GM12878 (cell line): ENCODE measurements at regions not wholly inside any gene's neighbourhood (a gene's known extent, or its start where the extent isn't known, plus 50 kb on each side); places are given as distances from the start of the nearest gene placed in this dataset.

Experiments used
- ATAC-seq: fragments of 200-7000 bp; cut with Tn5 transposase; 3 replicates; pipeline ENCODE4 v1.9.1; 2020; ENCODE audit warnings: mild to moderate bottlenecking, moderate library complexity
- BruUV-seq: library from RNA; stranded (reverse); fragments of 400-500 nt; replicated peaks from 2 replicates; lab custom pipeline; 2021; lab: Mats Ljungman, UMichigan
- CTCF ChIA-PET: fragments of 300-600 bp; sonication (Branson Sonifier 250); formaldehyde crosslinking; extraction: SDS; loops from one replicate; lab custom pipeline; 2021; ENCODE audit warnings: inconsistent platforms; lab: Yijun Ruan, JAX
- POLR2A ChIA-PET: fragments of 350-600 bp; formaldehyde crosslinking; extraction: SDS; loops from one replicate; lab custom pipeline; 2021; ENCODE audit warnings: inconsistent platforms; lab: Charles Lee
- RAD21 ChIA-PET: fragments of 300-600 bp; sonication (Branson Sonifier 250); formaldehyde crosslinking; loops from one replicate; lab custom pipeline; 2023; ENCODE audit warnings: antibody characterized with exemption; ENCODE audit not compliant: unreplicated experiment; lab: Charles Lee
- SMC1A ChIA-PET: fragments of 300-600 bp; sonication (Branson Sonifier 250); formaldehyde crosslinking; loops from one replicate; lab custom pipeline; 2023; ENCODE audit not compliant: unreplicated experiment, uncharacterized antibody; lab: Charles Lee
- DNase-seq: peaks from one replicate; pipeline ENCODE4 v3.0.0-alpha.2; 2011; ENCODE audit warnings: low read depth, low spot score
- FAIRE-seq: peaks from 3 replicates; lab custom pipeline; 2011; peaks lifted over from hg19 to GRCh38; lab: Jason Lieb, UNC
- H2AFZ ChIP-seq: 2 replicates; pipeline ENCODE4 v1.6.0; 2011; ENCODE audit warnings: low read depth, low read length, control low read depth; ENCODE audit not compliant: control insufficient read depth
- H3K27ac ChIP-seq: 2 replicates; pipeline ENCODE4 v1.5.1; 2011; ENCODE audit warnings: control low read depth; ENCODE audit not compliant: control insufficient read depth, insufficient read depth
- H3K27me3 ChIP-seq, 2 experiments: replicated peaks in 1 of 2; 2 replicates each; pipeline versions ENCODE4 v1.6.0 to v1.6.1; 2011; ENCODE audit warnings: low read length in 1 of 2; ENCODE audit not compliant: control insufficient read depth in 2 of 2, insufficient read depth in 2 of 2
- H3K36me3 ChIP-seq, 2 experiments: 2 replicates each; pipeline ENCODE4 v1.5.1; 2011; ENCODE audit warnings: low read length in 1 of 2; ENCODE audit not compliant: control insufficient read depth in 2 of 2, insufficient read depth in 2 of 2
- H3K4me1 ChIP-seq: 2 replicates; pipeline ENCODE4 v1.6.1; 2011; ENCODE audit warnings: mild to moderate bottlenecking, low read length, moderate library complexity, mixed read lengths; ENCODE audit not compliant: control insufficient read depth, insufficient read depth
- H3K4me2 ChIP-seq: 2 replicates; pipeline ENCODE4 v1.6.0; 2011; ENCODE audit warnings: control low read depth; ENCODE audit not compliant: control insufficient read depth, insufficient read depth
- H3K4me3 ChIP-seq: fragments of 200-600 bp; sonication (generic); 2 replicates; pipeline ENCODE4 v1.5.1; 2016
- H3K79me2 ChIP-seq: 2 replicates; pipeline ENCODE4 v1.6.0; 2011; ENCODE audit warnings: low read length; ENCODE audit not compliant: control insufficient read depth, insufficient read depth
- H3K9ac ChIP-seq: 2 replicates; pipeline ENCODE4 v1.8.0; 2011; ENCODE audit warnings: low read length, control low read depth, mixed read lengths; ENCODE audit not compliant: control insufficient read depth, insufficient read depth
- H3K9me3 ChIP-seq: replicated peaks from 3 replicates; pipeline ENCODE4 v1.5.1; 2011; ENCODE audit warnings: mild to moderate bottlenecking, low read length; ENCODE audit not compliant: control insufficient read depth, insufficient read depth
- H4K20me1 ChIP-seq: 2 replicates; pipeline ENCODE4 v1.6.0; 2011; ENCODE audit not compliant: control insufficient read depth, insufficient read depth
- CBX5 ChIP-seq: sonication (generic); IDR thresholded peaks from 2 replicates; pipeline ENCODE4 v1.6.1; 2016; ENCODE audit warnings: low read depth, moderate library complexity, mild to moderate bottlenecking, inconsistent platforms
- CEBPZ ChIP-seq: fragments of 150-350 bp; IDR thresholded peaks from 2 replicates; pipeline ENCODE4 v1.6.1; 2016; ENCODE audit warnings: low read depth, low read length
- MEF2A ChIP-seq: IDR thresholded peaks from 2 replicates; pipeline ENCODE4 v1.6.1; 2011; ENCODE audit warnings: low read depth, mild to moderate bottlenecking, low read length, moderate library complexity; ENCODE audit not compliant: insufficient read depth
- NFIC ChIP-seq: IDR thresholded peaks from 2 replicates; pipeline ENCODE4 v1.6.1; 2012; ENCODE audit warnings: low read depth, mild to moderate bottlenecking, inconsistent platforms, low read length, moderate library complexity
- NR2F1 ChIP-seq: fragments of 450-650 bp; conservative IDR thresholded peaks from 2 replicates; pipeline ENCODE4 v1.6.1; 2017; ENCODE audit warnings: mild to moderate bottlenecking
- PAX5 ChIP-seq: IDR thresholded peaks from 2 replicates; pipeline ENCODE4 v1.6.1; 2011; ENCODE audit warnings: low read depth, low read length, borderline replicate concordance
- POLR2A ChIP-seq: IDR thresholded peaks from 2 replicates; pipeline ENCODE4 v1.6.1; 2011; ENCODE audit warnings: low read depth, mild to moderate bottlenecking, low read length
- RBBP5 ChIP-seq: fragments of 200-600 bp; sonication (generic); conservative IDR thresholded peaks from 2 replicates; pipeline ENCODE4 v1.6.1; 2016
- SMARCA5 ChIP-seq: fragments of 450-650 bp; IDR thresholded peaks from 2 replicates; pipeline ENCODE4 v1.6.1; 2017; ENCODE audit warnings: mild to moderate bottlenecking
- TBL1XR1 ChIP-seq: IDR thresholded peaks from 2 replicates; pipeline ENCODE4 v1.6.1; 2012; ENCODE audit warnings: low read depth, low read length, improper control_type of control experiment
- ZBTB33 ChIP-seq: fragments of 450-650 bp; IDR thresholded peaks from 2 replicates; pipeline ENCODE4 v1.6.1; 2017; ENCODE audit warnings: mild to moderate bottlenecking
- WGBS: methylation state at CpG from one replicate; pipeline ENCODE4 v1.1.6; 2016; ENCODE audit warnings: low lambda C conversion rate; ENCODE audit not compliant: insufficient replicate concordance, insufficient coverage; ENCODE audit errors: missing lambda C conversion rate; 5-methylcytosine and 5-hydroxymethylcytosine counted together
- in situ Hi-C: fragments of 300-500 bp; cut with MboI; formaldehyde crosslinking; loops from 9 replicates; pipeline ENCODE4 v1.14.3; 2018; ENCODE audit warnings: mixed read lengths
- intact Hi-C: fragments of 100-400 bp; cut with micrococcal nuclease; formaldehyde crosslinking; loops from one replicate; pipeline ENCODE4 v1.14.2; 2022; ENCODE audit not compliant: unreplicated experiment

- ChIA-PET SMC1A (no interaction called here), RAD21 (no interaction called here), POLR2A (no interaction called here), CTCF (no interaction called here)
- in situ Hi-C loops (no loop called here), intact Hi-C loops (no loop called here)
- Histone ChIP-seq H3K27ac (no peak overlapping the region), H2AFZ (no peak overlapping the region), H3K27me3 (no peaks in the 10 kb centered on the region), H4K20me1 (no peaks in the 10 kb centered on the region), H3K4me2 (no peak overlapping the region), H3K9ac (no peak overlapping the region), H3K36me3 (no peaks in the 10 kb centered on the region), H3K4me3 (no peak overlapping the region), H3K9me3 (no peaks in the 10 kb centered on the region; the same call in 2 of the 3 replicates), H3K79me2 (no peaks in the 10 kb centered on the region), H3K4me1 (no peaks in the 10 kb centered on the region)
- no peak for DNase-seq
- BruUV-seq = no TSS peak
- TF ChIP-seq NFIC (no peak), PAX5 (no peak)
- no peak for FAIRE-seq
- WGBS = 16% methylated on average over 3 of the region's 3 CpGs
- no peak for ATAC-seq
Observed at GRCh38 chr16:35210681-35211433, 1751.4 kb downstream of the TP53TG3F start.

GRCh38 chr16:35214840-35215239, 1755.4 kb downstream of the TP53TG3F start:
- no peak overlapping the region for H3K9ac ChIP-seq
- ChIA-PET SMC1A (no interaction called here), CTCF (no interaction called here), POLR2A (no interaction called here), RAD21 (no interaction called here)
- intact Hi-C loops = no loop called here
- no peaks in the 10 kb centered on the region for H3K4me1 ChIP-seq
- no peaks in the 10 kb centered on the region for H3K79me2 ChIP-seq
- no peaks in the 10 kb centered on the region for H3K36me3 ChIP-seq
- no peak overlapping the region for H3K4me3 ChIP-seq
- ATAC-seq = no peak
- in situ Hi-C loops = no loop called here
- FAIRE-seq = no peak
- no peak overlapping the region for H3K4me2 ChIP-seq
- BruUV-seq = no TSS peak
- H3K27me3 ChIP-seq = no peaks in the 10 kb centered on the region
- H2AFZ ChIP-seq = no peak overlapping the region
- H3K9me3 ChIP-seq = no peaks in the 10 kb centered on the region; the same call in 2 of the 3 replicates
- no peaks in the 10 kb centered on the region for H4K20me1 ChIP-seq
- H3K27ac ChIP-seq = no peak overlapping the region
- DNase-seq = no peak
- TF ChIP-seq CBX5 (no peak), NR2F1 (no peak), TBL1XR1 (no peak), ZBTB33 (no peak), CEBPZ (no peak), SMARCA5 (no peak), POLR2A (no peak), RBBP5 (no peak), MEF2A (no peak)
